ENCODE measurements at regions not wholly inside any gene's neighbourhood (a gene's known extent, or its start where the extent isn't known, plus 50 kb on each side); places are given as distances from the start of the nearest gene placed in this dataset.

GRCh38 chr10:4041635-4042034, 256.6 kb upstream of the KLF6 start:
- TF ChIP-seq CTCF (IDR thresholded peaks at IDR 0.05): no peak
- TF ChIP-seq POLR2A (IDR thresholded peaks at IDR 0.05): no peak
- TF ChIP-seq POLR2AphosphoS5 (IDR thresholded peaks at IDR 0.05): no peak
- TF ChIP-seq EP300 (IDR thresholded peaks at IDR 0.05): no peak

Data from sigmoid colon (tissue), 4 donors.